ENCODE measurements at regions not wholly inside any gene's neighbourhood (a gene's known extent, or its start where the extent isn't known, plus 50 kb on each side); places are given as distances from the start of the nearest gene placed in this dataset.
"Not testable (repeated sequence)": the region's sequence is repeated elsewhere in the genome, so short reads cannot be mapped to it uniquely, and the experiment has no call there.

- no peak for DNase-seq
Measured at GRCh38 chr4:117577686-117578311, 456.5 kb upstream of the NDST3 start.

DNA sequence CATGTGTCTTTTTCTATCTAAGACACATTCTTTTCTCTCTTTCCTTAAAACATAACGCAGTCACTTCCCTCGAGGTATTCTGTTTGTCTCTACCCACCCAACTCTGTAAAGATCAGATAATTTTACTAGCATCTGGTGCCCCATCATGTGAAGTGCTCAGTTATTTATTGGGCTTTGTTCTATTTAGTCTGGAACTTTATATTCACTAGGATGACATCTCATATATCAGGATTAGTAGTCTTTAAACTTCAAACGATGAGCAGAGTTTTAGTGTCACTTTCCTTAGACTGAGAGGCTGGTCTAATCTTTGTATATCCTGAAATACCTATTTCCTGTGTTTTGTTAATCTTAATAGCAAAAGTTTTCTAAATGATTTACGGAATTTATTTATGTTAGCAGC, 445.5 kb upstream of the NDST3 start:
- DNase-seq: no peak

GRCh38 chr4:117596917-117597480, 437.3 kb upstream of the NDST3 start:
- DNase-seq: no peak

DNA sequence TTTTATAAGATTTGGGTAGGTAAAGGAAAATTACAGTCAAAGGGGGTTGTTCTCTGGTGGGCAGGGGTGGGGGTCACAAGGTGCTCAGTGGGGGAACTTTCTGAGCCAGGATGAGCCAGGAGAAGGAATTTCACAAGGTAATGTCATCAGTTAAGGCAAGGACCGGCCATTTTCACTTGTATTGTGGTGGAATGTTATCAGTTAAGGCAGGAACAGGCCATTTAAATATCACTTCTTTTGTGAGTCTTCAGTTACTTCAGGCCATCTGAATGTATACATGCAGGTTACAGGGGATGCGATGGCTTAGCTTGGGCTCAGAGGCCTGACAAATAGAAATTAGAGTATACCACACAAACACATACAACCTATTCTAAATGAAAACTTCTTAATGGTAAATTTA, 434.9 kb upstream of the NDST3 start:
- not testable (repeated sequence) for DNase-seq

DNA sequence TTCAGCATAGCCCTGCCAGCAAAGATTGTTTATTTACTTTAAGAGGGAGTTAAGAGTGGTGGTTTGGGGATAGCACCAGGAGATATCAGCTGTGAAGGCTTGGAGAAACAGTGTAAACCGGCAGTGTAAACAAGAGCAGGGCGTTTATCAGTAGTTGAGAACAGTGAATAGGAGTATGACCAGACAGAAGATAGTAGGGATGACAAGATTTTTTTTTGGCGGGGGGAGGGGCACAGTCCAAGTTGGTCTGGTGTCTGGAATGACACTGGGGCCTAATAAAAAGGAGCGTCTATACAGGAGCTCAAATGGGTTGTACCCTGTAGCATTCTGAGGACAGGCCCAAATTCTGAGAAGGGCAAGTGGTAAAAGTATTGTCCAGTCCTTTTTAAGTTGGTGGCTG, 433.4 kb upstream of the NDST3 start:
- DNase-seq: not testable (repeated sequence)

- DNase-seq: no peak
Measured at GRCh38 chr4:117610706-117611308, 423.5 kb upstream of the NDST3 start.

DNA sequence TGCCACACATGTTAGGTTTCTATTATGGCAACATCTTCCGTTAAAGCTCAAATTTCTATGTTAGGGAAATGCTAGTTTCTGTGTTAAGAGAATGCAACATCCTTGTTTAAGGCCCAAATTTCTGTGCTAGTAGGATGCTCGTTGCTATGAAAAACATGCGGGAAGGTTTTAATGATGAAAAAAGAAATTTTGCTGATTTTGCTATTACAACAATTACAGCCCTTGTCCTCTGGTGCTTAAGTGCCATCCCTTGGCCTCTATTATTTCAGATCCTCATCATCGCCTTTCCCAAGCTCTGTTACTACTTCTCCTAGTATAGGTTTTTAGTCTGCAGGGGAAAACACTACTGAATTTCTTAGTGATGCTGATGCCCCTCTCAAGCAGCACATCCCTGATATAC, 412.6 kb upstream of the NDST3 start:
- DNase-seq: no peak

DNA sequence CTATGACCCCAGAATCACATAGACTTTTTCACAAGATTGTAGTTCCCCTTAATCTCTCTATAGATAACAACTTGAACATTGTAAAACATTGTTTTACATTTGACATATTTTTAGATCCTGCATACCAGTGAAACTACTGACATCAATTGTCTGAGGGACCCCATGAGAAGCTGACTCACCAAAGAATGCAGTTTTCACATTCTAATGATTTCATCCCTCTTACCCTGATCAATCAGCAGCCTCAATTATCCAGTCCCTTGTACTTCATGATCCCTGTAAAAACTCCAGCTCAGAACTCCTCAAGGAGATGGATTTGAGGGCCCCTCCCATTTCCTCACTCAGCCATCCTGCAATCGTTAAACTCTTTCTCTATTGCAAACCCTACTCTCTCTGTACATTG, 411.0 kb upstream of the NDST3 start:
- no peak for DNase-seq

- DNase-seq: no peak
Measured at GRCh38 chr4:117626664-117627063, 407.6 kb upstream of the NDST3 start.

DNA sequence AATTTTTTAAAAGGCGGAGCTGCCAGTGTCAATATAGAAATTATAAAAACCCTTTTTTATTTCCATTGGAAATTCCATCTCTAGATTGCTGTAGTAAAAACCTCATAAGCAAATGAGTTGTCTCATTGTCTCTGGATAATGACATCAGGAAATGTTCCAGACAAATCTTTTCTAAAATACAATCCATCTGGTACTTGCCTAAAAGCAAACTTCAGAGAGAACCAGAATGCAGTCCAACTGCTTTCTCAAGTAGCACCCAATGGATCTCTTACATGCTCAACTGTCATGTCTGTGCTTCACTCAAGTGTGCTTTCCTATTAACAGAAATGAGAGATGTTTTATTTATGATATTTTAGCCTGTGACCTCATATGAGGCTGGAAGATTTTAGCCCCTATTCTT, 399.6 kb upstream of the NDST3 start:
- no peak for DNase-seq

- DNase-seq: no peak
Measured at GRCh38 chr4:117637347-117637746, 396.9 kb upstream of the NDST3 start.

DNA sequence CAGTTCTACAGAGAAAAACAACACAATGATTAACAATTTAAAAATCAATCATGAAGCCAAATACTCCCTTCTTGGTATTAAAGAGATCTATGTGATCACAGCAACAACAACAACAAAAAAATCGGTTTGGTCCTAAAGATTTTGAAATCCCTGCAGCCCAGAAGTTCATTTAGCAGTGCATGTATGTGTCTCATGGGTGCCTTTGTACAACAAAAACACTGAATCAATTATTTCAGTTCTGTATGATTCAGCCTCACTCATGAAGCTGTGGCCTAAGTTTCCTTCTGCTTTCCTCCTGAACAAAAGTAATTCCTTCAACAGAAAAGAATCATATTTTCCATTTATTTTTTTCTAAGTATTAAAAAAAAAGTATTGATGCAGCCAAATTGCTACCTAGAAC, 393.4 kb upstream of the NDST3 start:
- no peak for DNase-seq

DNA sequence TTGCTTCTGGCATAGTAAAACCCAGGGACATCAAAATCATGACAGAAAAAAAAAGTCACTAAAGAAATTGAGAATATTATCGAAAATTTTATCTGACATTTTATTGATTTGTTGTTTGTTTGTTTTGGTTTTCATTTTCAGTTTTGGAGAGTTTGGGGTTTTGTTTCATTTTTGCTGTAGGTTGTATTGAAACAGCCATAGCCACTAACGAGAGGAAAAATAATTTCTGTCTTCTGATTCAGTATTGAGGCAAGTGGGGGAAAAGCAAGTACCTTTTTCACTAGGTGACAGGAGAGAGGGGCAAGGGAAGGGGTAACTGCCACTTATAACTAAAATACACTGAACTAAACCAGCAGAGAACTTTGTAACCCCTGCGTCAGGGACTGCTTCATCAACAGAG, 392.8 kb upstream of the NDST3 start:
- DNase-seq: no peak

GRCh38 chr4:117654079-117654478, 380.2 kb upstream of the NDST3 start:
- peak in 1 of 2 experiments; percentile 1 for DNase-seq

DNA sequence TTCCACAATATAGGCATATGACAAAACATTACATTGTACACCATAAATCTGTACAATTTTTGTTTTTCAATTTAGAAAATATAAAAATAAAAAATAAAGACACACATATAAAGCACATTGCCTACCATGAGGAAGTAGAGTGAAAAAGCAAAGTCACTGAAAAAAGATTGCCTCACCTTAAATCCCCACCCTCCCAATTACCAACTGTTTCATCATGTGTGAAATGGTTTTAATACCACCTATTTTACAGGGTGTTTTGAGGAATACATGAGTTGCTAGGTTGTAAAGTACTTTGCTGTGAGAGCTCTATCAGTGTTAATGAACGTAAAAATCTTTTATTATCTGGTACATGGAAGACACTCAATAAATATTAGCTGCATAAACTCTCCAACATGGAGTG, 373.6 kb upstream of the NDST3 start:
- DNase-seq: no peak

- DNase-seq: no peak
Measured at GRCh38 chr4:117661091-117662072, 372.9 kb upstream of the NDST3 start.

DNA sequence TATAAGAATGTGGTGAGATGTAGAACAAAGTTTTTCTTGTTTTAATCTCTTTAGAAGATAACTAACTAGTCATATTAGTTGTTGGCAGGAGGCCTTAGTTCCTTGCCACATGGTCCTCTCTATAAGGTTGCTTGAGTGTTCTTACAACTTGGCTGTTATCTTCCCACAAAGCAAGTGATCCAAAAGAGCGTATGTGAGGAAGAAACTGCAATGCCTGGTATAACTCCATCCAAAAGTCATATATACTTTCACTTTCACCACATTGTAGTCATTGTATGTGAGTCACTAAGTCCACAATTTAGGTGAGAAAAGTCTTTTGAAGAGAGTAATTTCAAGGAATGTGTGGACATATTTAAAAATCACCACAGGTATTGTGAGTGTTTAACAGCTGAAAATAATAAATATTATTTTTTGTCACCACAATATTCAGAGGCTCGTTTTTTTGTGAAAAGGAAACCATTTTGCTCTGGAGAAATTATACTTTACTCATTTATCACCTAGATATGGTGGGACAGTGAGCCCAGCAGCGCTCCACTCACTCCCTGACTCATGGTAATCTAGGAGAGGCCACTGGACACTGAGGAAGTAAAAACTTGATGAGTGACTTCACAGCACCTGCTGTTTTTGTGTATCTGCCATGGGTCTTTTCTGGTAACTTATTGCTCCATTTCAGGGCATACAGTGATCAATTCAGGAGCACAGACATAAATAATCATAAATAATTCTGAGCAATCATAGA, 369.4 kb upstream of the NDST3 start:
- no peak for DNase-seq

DNA sequence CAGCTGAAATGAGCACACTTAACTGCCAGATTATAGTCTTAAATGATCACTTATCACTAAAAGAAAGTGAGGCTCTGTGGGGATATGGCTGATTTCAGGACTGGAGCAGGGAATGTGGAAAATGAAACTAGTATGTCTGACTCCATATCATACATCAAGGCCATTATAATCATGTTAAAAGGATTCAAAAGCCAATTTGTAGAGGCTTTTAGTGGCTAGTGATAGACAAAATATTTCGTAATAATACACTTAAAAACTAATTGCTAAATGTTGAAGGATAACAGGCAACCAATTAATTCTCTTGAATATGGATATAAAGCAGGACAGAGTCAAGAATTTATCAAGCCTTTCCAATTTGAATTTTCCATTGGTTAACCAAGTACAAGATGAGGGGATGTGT, 358.1 kb upstream of the NDST3 start:
- no peak for DNase-seq

DNA sequence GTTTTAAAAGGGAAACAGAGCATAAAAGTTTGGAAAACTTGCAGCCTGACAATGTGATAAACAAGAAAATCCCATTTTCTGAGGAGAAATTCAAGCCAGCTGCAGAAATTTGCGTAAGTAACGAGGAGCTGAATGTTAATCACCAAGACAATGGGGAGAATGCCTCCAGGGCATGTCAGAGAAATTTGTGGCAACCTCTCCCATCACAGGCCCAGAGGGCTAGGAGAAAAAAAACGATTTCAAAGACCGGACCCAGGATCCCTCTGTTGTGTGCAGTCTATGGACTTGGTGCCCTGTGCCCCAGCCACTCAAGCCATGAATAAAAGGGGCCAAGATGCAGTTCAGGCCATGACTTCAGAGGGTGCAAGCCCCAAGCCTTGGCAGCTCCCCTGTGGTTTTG, 355.4 kb upstream of the NDST3 start:
- no peak for DNase-seq

GRCh38 chr4:117691572-117692351, 342.5 kb upstream of the NDST3 start:
- no peak for DNase-seq

- no peak for DNase-seq
Measured at GRCh38 chr4:117692538-117692937, 341.7 kb upstream of the NDST3 start.

GRCh38 chr4:117699595-117699994, 334.7 kb upstream of the NDST3 start:
- DNase-seq: no peak

Measured in NCI-H526 (cell line).